Activated T-helper 1 cell treated with anti-CD3 and anti-CD28 coated beads, Interleukin-12 subunit alpha, Interleukin-12 subunit beta, Interleukin-2, Interleukin-4 antibody, amounts not matched to agents 30 ng/mL and 10 ng/mL and 1 ng/mL, durations not matched to agents 14 hours and 24 hours and 36 hours (primary cell): ENCODE measurements at regions not wholly inside any gene's neighbourhood (a gene's known extent, or its start where the extent isn't known, plus 50 kb on each side); places are given as distances from the start of the nearest gene placed in this dataset.

Experiments
- DNase-seq: peaks from one replicate; pipeline ENCODE4 v3.0.0; 2021; ENCODE audit warnings: low spot score
- H3K27ac Mint-ChIP-seq: one replicate; pipeline ENCODE4 v1.8.0; 2021; ENCODE audit warnings: mild to moderate bottlenecking, mixed read lengths
- H3K27me3 Mint-ChIP-seq: one replicate; pipeline ENCODE4 v1.8.0; 2022; ENCODE audit warnings: mild to moderate bottlenecking, moderate library complexity, mixed read lengths; ENCODE audit not compliant: insufficient read depth
- H3K36me3 Mint-ChIP-seq: one replicate; pipeline ENCODE4 v1.8.0; 2021; ENCODE audit warnings: low read depth, mixed read lengths
- H3K4me1 Mint-ChIP-seq: one replicate; pipeline ENCODE4 v1.8.0; 2021; ENCODE audit warnings: low read depth, mixed read lengths
- H3K4me3 Mint-ChIP-seq: one replicate; pipeline ENCODE4 v1.8.0; 2021; ENCODE audit warnings: mild to moderate bottlenecking, moderate library complexity, mixed read lengths
- H3K9me3 Mint-ChIP-seq: one replicate; pipeline ENCODE4 v1.8.0; 2021; ENCODE audit warnings: mixed read lengths
- intact Hi-C: fragments of 100-400 bp; cut with micrococcal nuclease; formaldehyde crosslinking; loops from one replicate; pipeline ENCODE4 v1.15.1; 2024

DNA sequence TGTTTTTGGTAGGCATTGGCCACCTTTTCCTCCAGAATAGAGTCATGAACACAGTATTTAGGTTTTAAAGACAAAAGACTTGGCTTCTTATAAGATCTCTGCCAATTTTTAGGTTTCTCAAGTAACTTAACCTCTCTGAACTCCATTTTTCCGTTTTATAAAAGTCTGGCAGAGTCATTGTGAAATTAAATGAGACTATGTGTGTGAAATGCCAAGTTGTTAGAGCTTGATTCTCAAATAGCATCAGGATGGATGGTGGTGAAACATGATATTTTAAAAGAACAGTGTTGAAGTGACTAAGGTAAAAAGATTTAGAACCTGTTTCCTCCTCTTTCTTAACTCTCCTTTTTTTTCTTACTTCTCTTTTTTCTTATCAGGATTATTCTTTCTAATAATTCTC is 617.7 kb upstream of the SLITRK1 start:
- H3K27me3 Mint-ChIP-seq, result no peaks in the 10 kb centered on the region
- intact Hi-C loops, result no loop called here
- no peak overlapping the region for H3K27ac Mint-ChIP-seq
- H3K36me3 Mint-ChIP-seq, result no peaks in the 10 kb centered on the region
- H3K9me3 Mint-ChIP-seq, result no peaks in the 10 kb centered on the region
- H3K4me1 Mint-ChIP-seq, result no peaks in the 10 kb centered on the region
- no peak for DNase-seq
- no peak overlapping the region for H3K4me3 Mint-ChIP-seq

DNA sequence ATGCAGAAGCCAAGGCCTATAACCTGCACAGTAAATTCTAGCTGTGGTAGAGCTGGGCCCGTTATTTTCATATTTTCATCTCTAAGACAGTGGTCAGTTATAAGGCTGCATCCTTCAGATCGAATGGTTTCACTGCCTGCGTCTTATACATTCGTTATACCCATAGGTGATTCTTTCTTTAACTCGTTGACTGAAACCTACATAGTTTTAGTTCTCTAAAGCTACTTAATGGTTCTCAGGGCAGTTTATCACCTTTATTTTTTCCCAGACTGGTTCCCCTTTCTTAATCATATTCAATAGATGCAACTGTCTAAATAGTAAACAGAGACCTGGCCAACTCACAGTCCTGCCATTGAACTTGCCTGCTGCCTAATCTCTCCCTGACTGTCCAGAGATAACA is 615.3 kb upstream of the SLITRK1 start:
- DNase-seq, result no peak
- Mint-ChIP-seq H3K27me3 (no peaks in the 10 kb centered on the region), H3K4me1 (no peaks in the 10 kb centered on the region), H3K9me3 (no peaks in the 10 kb centered on the region), H3K27ac (no peak overlapping the region), H3K36me3 (no peaks in the 10 kb centered on the region), H3K4me3 (no peak overlapping the region)
- intact Hi-C loops, result no loop called here

DNA sequence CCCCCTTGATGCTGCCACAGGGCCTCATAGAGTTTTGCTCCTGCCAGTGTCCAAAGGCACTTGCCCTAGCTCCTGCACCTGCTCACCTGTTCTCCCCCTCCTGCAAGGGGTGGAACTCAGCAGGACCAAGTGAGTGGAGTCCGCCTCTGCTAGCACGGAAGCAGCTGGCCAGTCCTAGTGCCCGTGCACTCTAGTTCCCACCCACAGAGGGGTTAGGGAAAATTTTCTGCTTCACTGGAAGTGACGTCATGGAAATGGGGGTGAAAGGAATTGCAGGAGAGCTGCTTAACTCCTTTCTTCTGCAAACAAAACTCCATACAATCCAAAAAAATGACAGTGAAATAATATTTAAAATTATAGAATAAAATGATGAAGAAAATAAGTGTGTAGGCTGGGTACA is 609.7 kb upstream of the SLITRK1 start:
- H3K4me1 Mint-ChIP-seq, result no peaks in the 10 kb centered on the region
- H3K27ac Mint-ChIP-seq, result no peak overlapping the region
- no peaks in the 10 kb centered on the region for H3K9me3 Mint-ChIP-seq
- H3K27me3 Mint-ChIP-seq, result no peaks in the 10 kb centered on the region
- intact Hi-C loops, result no loop called here
- H3K4me3 Mint-ChIP-seq, result no peak overlapping the region
- no peaks in the 10 kb centered on the region for H3K36me3 Mint-ChIP-seq
- DNase-seq, result no peak

DNA sequence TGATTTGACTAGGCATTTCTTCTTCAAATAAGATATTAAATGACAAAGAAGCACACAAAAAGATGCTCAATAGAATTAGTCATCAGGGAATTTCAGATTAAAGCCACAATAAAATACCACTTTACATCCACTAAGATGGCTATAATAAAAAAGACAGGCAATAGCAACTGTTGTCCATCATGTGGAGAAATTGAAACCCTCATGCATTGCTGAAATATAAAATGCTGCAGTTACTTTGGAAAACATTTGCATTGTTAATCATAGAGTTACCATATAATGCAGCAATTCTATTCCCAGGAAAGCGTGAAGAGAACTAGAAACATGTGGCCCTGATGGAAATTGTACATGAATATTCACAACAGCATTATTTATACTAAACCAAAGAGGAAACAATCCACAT is 605.5 kb upstream of the SLITRK1 start:
- H3K4me1 Mint-ChIP-seq, result no peaks in the 10 kb centered on the region
- no peaks in the 10 kb centered on the region for H3K9me3 Mint-ChIP-seq
- intact Hi-C loops, result no loop called here
- H3K27ac Mint-ChIP-seq, result no peak overlapping the region
- H3K36me3 Mint-ChIP-seq, result no peaks in the 10 kb centered on the region
- H3K4me3 Mint-ChIP-seq, result no peak overlapping the region
- no peak for DNase-seq
- no peaks in the 10 kb centered on the region for H3K27me3 Mint-ChIP-seq

DNA sequence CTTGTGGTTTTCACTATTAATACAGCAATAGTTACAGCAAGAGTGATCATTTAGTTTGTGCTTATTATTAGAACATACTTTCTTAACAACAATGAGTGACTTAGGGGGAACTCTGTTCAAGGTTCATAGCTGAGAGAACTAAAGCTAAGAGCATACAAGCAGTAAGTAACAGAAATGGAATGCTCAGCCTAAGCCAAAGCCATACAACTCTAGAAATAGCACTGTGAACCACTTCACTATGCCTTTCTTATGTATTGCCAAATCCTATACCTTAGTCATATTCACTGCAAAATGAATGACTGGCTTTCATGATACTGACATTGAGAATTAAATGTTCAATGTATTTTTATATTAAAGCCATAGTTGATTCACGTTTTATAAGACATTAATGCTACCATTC is 599.7 kb upstream of the SLITRK1 start:
- H3K27me3 Mint-ChIP-seq, result no peaks in the 10 kb centered on the region
- H3K27ac Mint-ChIP-seq, result no peak overlapping the region
- intact Hi-C loops, result no loop called here
- no peak overlapping the region for H3K4me3 Mint-ChIP-seq
- H3K4me1 Mint-ChIP-seq, result no peaks in the 10 kb centered on the region
- H3K36me3 Mint-ChIP-seq, result no peaks in the 10 kb centered on the region
- DNase-seq, result no peak
- no peaks in the 10 kb centered on the region for H3K9me3 Mint-ChIP-seq

DNA sequence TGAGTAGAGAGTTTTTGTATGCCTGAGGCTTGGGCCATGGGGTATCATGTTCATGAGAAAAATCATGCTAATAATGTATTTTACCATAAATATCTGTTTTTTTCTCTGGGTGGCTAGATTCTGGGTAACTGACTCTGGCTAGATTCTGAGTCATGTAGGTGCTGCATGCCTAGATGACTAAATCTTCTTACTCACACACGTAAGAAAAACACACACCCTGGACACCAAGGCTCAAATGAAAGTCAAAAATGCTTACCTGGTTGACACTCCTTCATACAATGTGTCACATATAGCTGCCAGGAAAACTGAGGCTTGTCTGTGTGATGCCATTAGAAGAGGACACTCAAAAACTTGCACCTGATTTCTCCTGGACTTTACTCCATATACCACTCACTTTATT is 597.4 kb upstream of the SLITRK1 start:
- H3K4me1 Mint-ChIP-seq, result no peaks in the 10 kb centered on the region

DNA sequence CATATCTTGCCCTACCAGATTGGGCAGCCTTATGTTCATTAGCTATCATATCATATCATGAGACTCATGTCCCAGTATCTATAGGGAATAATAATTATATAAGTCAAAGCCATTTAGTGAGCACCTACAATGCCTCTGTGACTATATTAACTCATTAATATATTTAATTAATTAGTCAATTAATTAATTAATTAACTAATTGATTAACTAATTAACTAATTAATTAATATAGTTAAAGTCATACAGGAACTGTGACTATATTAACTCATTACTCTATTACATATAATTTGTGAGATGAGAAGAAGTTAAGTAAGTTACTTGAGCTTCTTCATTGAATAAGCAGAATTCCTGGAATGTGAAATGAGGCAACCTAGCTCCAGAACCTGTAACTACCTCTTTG is 588.3 kb upstream of the SLITRK1 start:
- H3K4me1 Mint-ChIP-seq, result no peaks in the 10 kb centered on the region
- H3K27ac Mint-ChIP-seq, result no peak overlapping the region
- no peak overlapping the region for H3K4me3 Mint-ChIP-seq
- H3K9me3 Mint-ChIP-seq, result peaks cover 4% of the 10 kb centered on the region
- intact Hi-C loops, result no loop called here
- DNase-seq, result no peak
- no peaks in the 10 kb centered on the region for H3K36me3 Mint-ChIP-seq
- no peaks in the 10 kb centered on the region for H3K27me3 Mint-ChIP-seq

More for the DNA sequence above, 597.4 kb upstream of the SLITRK1 start:
- Mint-ChIP-seq H3K4me3 (no peak overlapping the region), H3K27ac (no peak overlapping the region), H3K9me3 (peaks cover 6% of the 10 kb centered on the region), H3K36me3 (no peaks in the 10 kb centered on the region), H3K27me3 (no peaks in the 10 kb centered on the region)
- no peak for DNase-seq
- intact Hi-C loops, result no loop called here

DNA sequence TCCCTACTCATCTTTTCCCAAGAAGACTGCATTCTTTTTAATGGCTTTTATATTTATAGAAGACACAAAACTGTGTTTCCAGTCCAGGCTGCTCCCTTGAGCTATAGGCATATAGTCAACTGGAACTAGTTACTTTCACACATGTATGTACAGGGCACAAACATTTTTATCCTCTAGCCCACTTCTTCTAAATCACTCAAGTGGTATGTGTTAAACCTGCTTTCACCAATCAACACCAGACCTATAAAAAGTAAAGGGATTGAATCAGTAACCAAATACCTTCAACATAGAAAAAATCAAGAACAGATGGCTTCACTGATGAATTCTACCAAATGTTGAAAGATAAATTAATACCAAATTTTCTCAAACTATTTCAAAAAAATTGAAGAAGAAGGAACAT is 584.2 kb upstream of the SLITRK1 start:
- H3K36me3 Mint-ChIP-seq, result no peaks in the 10 kb centered on the region
- no peaks in the 10 kb centered on the region for H3K9me3 Mint-ChIP-seq
- no peak overlapping the region for H3K4me3 Mint-ChIP-seq
- no peaks in the 10 kb centered on the region for H3K27me3 Mint-ChIP-seq
- intact Hi-C loops, result loop anchor here (10.0 kb wide), 1 partner anchor 58 kb away; no protein-coding TSS in a partner anchor
- no peaks in the 10 kb centered on the region for H3K4me1 Mint-ChIP-seq
- H3K27ac Mint-ChIP-seq, result no peak overlapping the region
- no peak for DNase-seq

DNA sequence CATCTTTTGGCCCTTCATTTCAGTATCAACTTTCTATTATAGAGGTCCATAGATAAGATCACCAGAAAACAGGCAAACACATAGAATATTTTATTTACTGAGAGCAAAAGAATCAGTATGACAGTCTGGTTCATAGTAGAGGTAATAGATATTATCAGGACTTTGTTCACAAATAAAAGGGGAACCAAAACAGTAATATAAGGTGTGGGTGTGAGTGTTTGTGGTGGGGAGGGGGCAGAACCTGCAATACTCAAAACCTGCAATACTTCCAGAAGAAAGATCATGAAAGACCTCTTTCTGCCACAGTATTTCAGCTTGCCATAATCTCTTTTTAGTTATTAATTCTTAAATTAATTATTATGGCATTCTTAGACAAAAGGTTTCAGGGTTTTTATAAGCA is 578.7 kb upstream of the SLITRK1 start:
- no peak for DNase-seq
- Mint-ChIP-seq H3K27me3 (no peaks in the 10 kb centered on the region), H3K4me1 (no peaks in the 10 kb centered on the region), H3K4me3 (no peak overlapping the region), H3K27ac (no peak overlapping the region), H3K36me3 (no peaks in the 10 kb centered on the region), H3K9me3 (no peaks in the 10 kb centered on the region)
- intact Hi-C loops, result loop anchor here (10.0 kb wide), 1 partner anchor 64 kb away; no protein-coding TSS in a partner anchor

DNA sequence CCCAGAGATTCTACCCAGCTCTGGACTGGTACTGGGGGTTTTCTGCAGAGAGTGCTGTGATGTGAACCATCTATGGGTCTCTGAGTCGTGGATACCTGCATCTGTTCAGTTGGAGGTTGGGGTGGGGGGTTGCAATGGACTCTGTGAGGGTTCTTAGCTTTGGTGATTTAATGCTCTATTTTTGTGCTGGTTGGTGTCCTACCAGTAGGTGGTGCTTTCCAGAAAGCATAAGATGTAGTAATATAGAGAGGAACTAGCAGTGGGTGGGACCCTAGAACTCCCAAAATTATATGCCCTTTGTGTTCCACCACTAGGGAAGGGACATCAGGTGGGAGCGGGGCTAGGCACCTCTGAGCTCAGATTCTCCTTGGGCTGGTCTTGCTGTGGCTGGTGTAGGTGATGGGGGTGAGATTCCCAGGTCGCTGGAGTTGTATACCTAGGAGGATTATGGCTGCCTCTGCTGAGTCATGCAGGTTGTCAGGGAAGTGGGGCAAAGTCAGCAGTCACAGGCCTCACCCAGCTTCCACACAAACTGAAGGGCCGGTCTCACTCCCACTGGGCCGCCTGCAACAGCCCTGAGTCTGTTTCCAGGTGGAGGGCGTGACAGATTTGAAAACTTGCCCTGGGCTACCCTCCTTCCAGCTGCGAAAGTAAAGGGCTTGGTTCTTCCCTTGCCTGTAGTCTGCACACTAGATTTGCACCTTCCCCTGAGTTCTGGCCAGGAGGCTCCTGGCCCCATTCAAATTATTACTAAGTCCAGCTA is 573.0 kb upstream of the SLITRK1 start:
- intact Hi-C loops, result no loop called here
- no peaks in the 10 kb centered on the region for H3K9me3 Mint-ChIP-seq
- H3K27ac Mint-ChIP-seq, result no peak overlapping the region
- no peaks in the 10 kb centered on the region for H3K4me1 Mint-ChIP-seq
- no peak for DNase-seq
- no peak overlapping the region for H3K4me3 Mint-ChIP-seq
- no peaks in the 10 kb centered on the region for H3K27me3 Mint-ChIP-seq
- no peaks in the 10 kb centered on the region for H3K36me3 Mint-ChIP-seq

DNA sequence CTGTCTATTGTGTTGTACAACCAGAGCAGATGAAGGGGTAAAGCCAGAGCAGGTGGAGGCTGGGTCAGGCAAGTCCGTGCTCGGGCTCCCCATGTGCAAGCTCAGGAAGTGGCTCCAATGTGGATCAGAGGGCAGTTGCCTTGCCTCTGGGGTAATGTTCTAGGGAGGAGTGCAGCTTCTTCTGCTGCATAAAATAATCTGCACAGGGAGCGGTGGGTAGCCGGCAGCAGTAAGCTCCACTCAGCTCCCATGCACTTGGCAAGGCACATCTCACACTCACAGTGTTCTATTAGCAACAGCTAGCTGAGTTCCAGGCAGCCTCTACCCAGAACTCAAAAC is 565.3 kb upstream of the SLITRK1 start:
- Mint-ChIP-seq H3K9me3 (peaks cover 5% of the 10 kb centered on the region), H3K27me3 (no peaks in the 10 kb centered on the region), H3K27ac (no peak overlapping the region), H3K4me1 (no peaks in the 10 kb centered on the region), H3K4me3 (no peak overlapping the region), H3K36me3 (no peaks in the 10 kb centered on the region)
- intact Hi-C loops, result no loop called here
- DNase-seq, result no peak

DNA sequence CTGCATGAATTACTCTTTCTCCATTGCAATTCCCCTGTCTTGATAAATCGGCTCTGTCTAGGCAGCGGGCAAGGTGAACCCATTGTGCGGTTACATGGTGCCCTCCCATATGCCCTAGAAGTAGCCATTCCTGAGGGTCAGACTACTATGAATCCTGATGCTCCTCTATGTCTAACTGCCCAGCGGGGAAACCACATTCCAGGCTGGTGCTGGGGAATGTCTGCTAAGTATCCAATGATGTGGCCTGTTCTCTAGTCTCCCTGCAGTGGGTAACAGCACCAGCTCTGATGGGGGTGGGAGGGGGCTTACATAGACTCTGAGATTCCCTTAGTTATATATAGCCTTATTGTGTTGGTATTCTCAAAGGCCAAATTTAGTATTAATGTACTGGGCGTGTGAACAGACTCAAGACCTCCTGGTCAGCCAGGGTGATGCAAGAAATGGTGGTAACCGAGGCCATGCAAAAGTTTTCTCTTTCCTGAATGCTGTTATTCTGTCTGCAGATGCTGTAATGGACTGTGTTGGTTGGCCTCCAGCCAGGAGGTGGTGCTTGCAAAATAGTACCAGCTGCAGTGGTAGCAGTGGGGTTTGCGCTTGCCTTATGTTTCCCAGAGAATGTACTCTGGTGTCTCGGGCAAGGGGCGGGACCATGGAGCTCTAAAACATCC is 564.8 kb upstream of the SLITRK1 start:
- no peak overlapping the region for H3K27ac Mint-ChIP-seq
- peaks cover 5% of the 10 kb centered on the region for H3K9me3 Mint-ChIP-seq
- H3K36me3 Mint-ChIP-seq, result no peaks in the 10 kb centered on the region
- no peak overlapping the region for H3K4me3 Mint-ChIP-seq
- intact Hi-C loops, result no loop called here
- DNase-seq, result no peak
- H3K27me3 Mint-ChIP-seq, result no peaks in the 10 kb centered on the region
- H3K4me1 Mint-ChIP-seq, result no peaks in the 10 kb centered on the region

DNA sequence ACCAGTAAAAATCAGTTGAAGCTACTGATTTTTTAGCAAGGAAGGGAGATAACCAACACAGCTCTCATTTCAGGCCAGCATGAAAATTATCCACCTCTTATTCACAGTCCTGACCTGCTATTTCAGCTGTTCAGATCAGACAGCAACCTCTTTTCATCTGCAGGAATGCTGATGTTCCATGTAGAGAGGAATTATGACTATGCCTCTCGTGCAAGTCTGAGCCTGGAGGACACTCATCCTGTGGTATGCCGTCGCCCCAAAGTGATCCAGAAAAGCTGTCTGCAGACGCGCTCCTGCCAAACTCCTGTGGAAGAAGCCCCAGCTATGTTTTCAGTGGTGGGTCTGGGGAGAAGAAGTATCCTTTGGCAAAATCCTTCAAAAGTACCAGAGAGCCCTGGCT is 563.5 kb upstream of the SLITRK1 start:
- no peaks in the 10 kb centered on the region for H3K4me1 Mint-ChIP-seq
- H3K27me3 Mint-ChIP-seq, result no peaks in the 10 kb centered on the region
- intact Hi-C loops, result no loop called here
- no peak for DNase-seq
- H3K36me3 Mint-ChIP-seq, result no peaks in the 10 kb centered on the region
- H3K9me3 Mint-ChIP-seq, result peaks cover 5% of the 10 kb centered on the region
- no peak overlapping the region for H3K27ac Mint-ChIP-seq
- no peak overlapping the region for H3K4me3 Mint-ChIP-seq

DNA sequence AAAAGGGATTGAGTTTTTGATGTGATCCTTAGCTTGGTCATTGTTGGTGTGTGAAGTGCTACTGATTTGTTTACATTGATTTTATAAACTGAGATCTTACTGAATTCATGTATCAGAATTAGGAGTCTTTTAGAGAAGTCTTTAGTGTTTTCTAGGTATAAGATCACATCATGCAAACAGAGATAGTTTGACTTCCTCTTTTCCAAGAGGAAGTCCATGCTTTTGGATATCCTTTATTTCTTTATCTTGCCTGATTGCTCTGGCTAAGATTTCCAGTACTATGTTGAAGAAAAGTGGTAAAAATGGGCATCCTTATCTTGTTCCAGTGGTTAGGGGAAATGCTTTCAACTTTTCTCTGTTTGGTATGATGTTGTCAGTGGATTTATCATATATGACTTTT is 561.2 kb upstream of the SLITRK1 start:
- Mint-ChIP-seq H3K36me3 (no peaks in the 10 kb centered on the region), H3K4me1 (no peaks in the 10 kb centered on the region), H3K27ac (no peak overlapping the region), H3K4me3 (no peak overlapping the region), H3K9me3 (peaks cover 5% of the 10 kb centered on the region), H3K27me3 (no peaks in the 10 kb centered on the region)
- DNase-seq, result no peak
- intact Hi-C loops, result no loop called here
